ENCODE measurements at regions not wholly inside any gene's neighbourhood (a gene's known extent, or its start where the extent isn't known, plus 50 kb on each side); places are given as distances from the start of the nearest gene placed in this dataset.

- no peak overlapping the region for H3K4me3 ChIP-seq (replicated peaks in 1 of 2; ENCODE audit: low read depth in 2 of 2, low read length in 2 of 2)
- DNase-seq (ENCODE audit: low read depth in 2 of 2) = peak; percentile 75 to 88
- TF ChIP-seq, protein P1, sequence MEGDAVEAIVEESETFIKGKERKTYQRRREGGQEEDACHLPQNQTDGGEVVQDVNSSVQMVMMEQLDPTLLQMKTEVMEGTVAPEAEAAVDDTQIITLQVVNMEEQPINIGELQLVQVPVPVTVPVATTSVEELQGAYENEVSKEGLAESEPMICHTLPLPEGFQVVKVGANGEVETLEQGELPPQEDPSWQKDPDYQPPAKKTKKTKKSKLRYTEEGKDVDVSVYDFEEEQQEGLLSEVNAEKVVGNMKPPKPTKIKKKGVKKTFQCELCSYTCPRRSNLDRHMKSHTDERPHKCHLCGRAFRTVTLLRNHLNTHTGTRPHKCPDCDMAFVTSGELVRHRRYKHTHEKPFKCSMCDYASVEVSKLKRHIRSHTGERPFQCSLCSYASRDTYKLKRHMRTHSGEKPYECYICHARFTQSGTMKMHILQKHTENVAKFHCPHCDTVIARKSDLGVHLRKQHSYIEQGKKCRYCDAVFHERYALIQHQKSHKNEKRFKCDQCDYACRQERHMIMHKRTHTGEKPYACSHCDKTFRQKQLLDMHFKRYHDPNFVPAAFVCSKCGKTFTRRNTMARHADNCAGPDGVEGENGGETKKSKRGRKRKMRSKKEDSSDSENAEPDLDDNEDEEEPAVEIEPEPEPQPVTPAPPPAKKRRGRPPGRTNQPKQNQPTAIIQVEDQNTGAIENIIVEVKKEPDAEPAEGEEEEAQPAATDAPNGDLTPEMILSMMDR (IDR thresholded peaks at IDR 0.05; ENCODE audit: low read depth, low read length) = no peak
Observed at GRCh38 chr9:110105107-110105506, 102.9 kb downstream of the C9orf152 start.

DNA sequence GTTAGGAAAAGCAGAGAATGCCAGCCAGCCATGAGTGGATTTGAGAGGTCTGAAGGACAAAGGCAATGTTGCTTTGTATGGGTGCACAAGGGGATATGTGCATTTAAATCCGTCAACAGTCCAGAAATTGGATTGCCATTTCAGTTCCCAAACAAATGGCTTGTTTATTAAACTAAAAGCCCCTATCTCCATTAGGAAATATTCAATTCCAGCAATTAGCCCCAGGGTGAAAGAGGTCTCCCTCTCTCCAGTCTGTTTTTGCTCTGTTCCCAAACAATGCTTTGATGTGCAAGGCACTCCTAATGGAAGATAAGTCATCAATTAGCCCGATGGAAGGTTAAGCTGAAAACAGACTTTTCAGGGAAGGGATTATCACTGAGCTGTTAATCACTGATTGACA is 101.3 kb downstream of the C9orf152 start:
- no peak overlapping the region for H3K4me3 ChIP-seq (replicated peaks in 1 of 2; ENCODE audit: low read depth in 2 of 2, low read length in 2 of 2)
- DNase-seq (ENCODE audit: low read depth in 2 of 2) = no peak
- TF ChIP-seq, protein P1 (IDR thresholded peaks at IDR 0.05; ENCODE audit: low read depth, low read length) = no peak

DNA sequence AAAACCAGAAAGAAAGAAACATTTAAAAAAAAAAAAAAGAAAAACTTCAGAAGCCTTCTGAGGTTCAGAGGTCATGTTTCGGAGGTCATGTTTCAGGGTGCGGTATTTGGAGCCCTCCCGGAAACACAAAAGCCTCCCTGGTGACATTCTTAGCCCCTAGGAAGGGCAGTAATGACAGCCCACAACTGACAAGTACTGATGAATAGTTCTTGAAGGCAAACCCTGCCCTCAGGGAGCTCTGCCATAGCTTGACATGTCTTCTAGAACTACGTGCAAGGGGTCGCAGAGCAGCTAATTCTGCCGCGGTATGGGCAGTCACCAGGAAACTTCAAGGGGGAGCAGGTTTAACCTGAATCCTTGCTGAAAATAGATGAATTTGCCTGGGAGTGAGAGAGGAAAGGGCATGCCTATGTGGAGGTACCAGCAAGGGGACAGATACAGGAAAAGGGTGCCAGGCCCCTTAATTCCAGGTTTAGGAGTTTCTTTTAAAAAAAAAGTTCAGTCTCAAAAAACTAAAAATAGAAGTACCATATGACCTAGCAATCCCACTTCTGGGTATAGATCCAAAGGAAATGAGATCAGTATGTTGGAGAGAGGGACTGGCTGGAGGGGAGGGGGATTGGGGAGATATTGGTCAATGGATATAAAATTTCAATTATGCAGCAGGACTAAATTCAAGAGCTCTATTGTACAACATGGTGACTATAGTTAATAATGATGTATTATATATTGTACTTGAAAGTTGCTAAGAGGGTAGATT is 98.4 kb downstream of the C9orf152 start:
- no peak for DNase-seq (ENCODE audit: low read depth in 2 of 2)
- H3K4me3 ChIP-seq (replicated peaks in 1 of 2; ENCODE audit: low read depth in 2 of 2, low read length in 2 of 2) = no peak overlapping the region
- TF ChIP-seq, protein P1 (IDR thresholded peaks at IDR 0.05; ENCODE audit: low read depth, low read length) = no peak

DNA sequence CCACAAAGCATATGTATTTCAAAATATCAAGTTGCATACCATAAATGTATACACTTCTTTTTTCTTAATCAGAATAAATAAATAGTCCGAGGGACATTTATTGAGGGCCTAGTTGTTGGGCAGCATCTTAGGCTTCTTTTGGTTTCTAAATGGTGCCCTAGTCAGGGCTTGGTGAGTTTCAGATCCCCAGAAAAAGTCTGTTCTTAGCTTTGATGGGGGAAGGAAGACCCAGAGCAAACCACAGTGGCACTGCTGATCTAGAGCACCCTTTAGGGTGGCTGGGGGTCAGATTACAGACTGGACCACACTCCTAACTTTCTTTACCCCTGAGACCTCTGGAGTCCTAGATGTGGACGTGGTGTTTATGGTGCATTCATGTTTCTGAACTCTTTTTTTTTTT is 97.8 kb downstream of the C9orf152 start:
- no peak overlapping the region for H3K4me3 ChIP-seq (replicated peaks in 1 of 2; ENCODE audit: low read depth in 2 of 2, low read length in 2 of 2)
- DNase-seq (ENCODE audit: low read depth in 2 of 2) = no peak
- TF ChIP-seq, protein P1 (IDR thresholded peaks at IDR 0.05; ENCODE audit: low read depth, low read length) = no peak

GRCh38 chr9:110111868-110112267 is 96.1 kb downstream of the C9orf152 start:
- no peak for DNase-seq (ENCODE audit: low read depth in 2 of 2)
- TF ChIP-seq, protein P1 (IDR thresholded peaks at IDR 0.05; ENCODE audit: low read depth, low read length) = no peak
- no peak overlapping the region for H3K4me3 ChIP-seq (replicated peaks in 1 of 2; ENCODE audit: low read depth in 2 of 2, low read length in 2 of 2)

- no peak overlapping the region for H3K4me3 ChIP-seq (replicated peaks in 1 of 2; ENCODE audit: low read depth in 2 of 2, low read length in 2 of 2)
- no peak for DNase-seq (ENCODE audit: low read depth in 2 of 2)
- TF ChIP-seq, protein P1 (IDR thresholded peaks at IDR 0.05; ENCODE audit: low read depth, low read length) = no peak
Observed at GRCh38 chr9:110112792-110113191, 95.2 kb downstream of the C9orf152 start.
